OCI-LY7 (cell line): ENCODE measurements at regions not wholly inside any gene's neighbourhood (a gene's known extent, or its start where the extent isn't known, plus 50 kb on each side); places are given as distances from the start of the nearest gene placed in this dataset.

Experiments used
- CTCF ChIP-seq: fragments of 200-600 bp; sonication (generic); conservative IDR thresholded peaks from 2 replicates; pipeline ENCODE4 v1.5.1; 2014; ENCODE audit warnings: mild to moderate bottlenecking, antibody characterized with exemption, low read length, moderate library complexity, mixed read lengths
- EZH2phosphoT487 ChIP-seq: fragments of 200-600 bp; sonication (generic); IDR thresholded peaks from 2 replicates; pipeline ENCODE4 v1.6.1; 2018; ENCODE audit warnings: low read depth, borderline replicate concordance, mild to moderate bottlenecking, mixed run types, antibody characterized with exemption, low read length, moderate library complexity, mixed read lengths

DNA sequence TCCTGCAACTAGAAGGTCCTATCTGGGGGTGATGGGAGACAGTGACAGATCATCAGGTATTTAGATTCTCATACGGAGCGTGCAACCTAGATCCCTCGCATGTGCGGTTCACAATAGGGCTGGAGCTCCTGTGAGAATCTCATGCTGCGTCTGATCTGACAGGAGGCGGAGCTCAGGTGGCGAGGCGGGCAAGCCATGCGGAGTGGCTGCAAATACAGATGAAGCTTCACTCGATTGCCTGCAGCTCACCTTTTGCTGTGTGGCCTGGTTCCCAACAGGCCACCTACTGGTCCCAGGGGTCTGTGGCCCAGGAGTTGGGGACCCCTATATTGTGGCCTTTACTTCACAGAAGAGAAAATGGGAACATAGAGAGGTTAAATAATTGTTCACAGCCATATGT lies 200.4 kb downstream of the IRF8 start:
- TF ChIP-seq EZH2phosphoT487, result no peak
- TF ChIP-seq CTCF, result no peak
